K562 (cell line): ENCODE measurements at regions not wholly inside any gene's neighbourhood (a gene's known extent, or its start where the extent isn't known, plus 50 kb on each side); places are given as distances from the start of the nearest gene placed in this dataset.

Source experiments
- ATAC-seq: fragments of 200-7000 bp; cut with Tn5 transposase; 3 replicates; pipeline ENCODE4 v1.9.1; 2020; ENCODE audit warnings: moderate library complexity
- BruUV-seq: library from RNA; stranded (reverse); fragments of 400-500 nt; replicated peaks from 2 replicates; lab custom pipeline; 2021; lab: Mats Ljungman, UMichigan
- CTCF ChIA-PET: fragments of 300-600 bp; formaldehyde crosslinking; extraction: SDS; loops from one replicate; lab custom pipeline; 2021; ENCODE audit warnings: low intra/inter-chr PET ratio; lab: Yijun Ruan, JAX
- POLR2A ChIA-PET: fragments of 300-600, 350-650 bp; sonication (Branson Sonifier 250); formaldehyde crosslinking; extraction: SDS; loops from one replicate; lab custom pipeline; 2021; ENCODE audit warnings: antibody characterized with exemption, inconsistent platforms; lab: Yijun Ruan, JAX
- DNase-seq, 4 experiments: peaks; one replicate each; pipeline versions ENCODE4 v3.0.0 to v3.0.0-alpha.2; 2011 to 2018; ENCODE audit warnings: low spot score in 3 of 4, mixed read lengths in 3 of 4; ENCODE audit errors: extremely low read depth in 1 of 4
- FAIRE-seq: peaks from 2 replicates; lab custom pipeline; 2011; peaks lifted over from hg19 to GRCh38; lab: Jason Lieb, UNC
- H2AFZ ChIP-seq: 2 replicates; pipeline ENCODE4 v1.6.0; 2011; ENCODE audit warnings: low read depth, low read length, control low read depth, inconsistent platforms
- H3K27ac ChIP-seq: fragments of 200-600 bp; 3 replicates; pipeline ENCODE4 v1.8.0; 2011; ENCODE audit warnings: low read depth, mild to moderate bottlenecking, control low read depth, inconsistent platforms, low read length, moderate library complexity, mixed read lengths; ENCODE audit errors: extremely low read depth
- H3K27me3 ChIP-seq, 2 experiments: fragments of 300-600 bp in 1 of 2; 2 replicates in 1 of 2; 3 replicates in 1 of 2; pipeline versions ENCODE4 v1.6.0 to v1.8.0; 2011; ENCODE audit warnings: inconsistent platforms in 2 of 2, low read length in 2 of 2, mild to moderate bottlenecking in 1 of 2, mixed read lengths in 1 of 2, moderate library complexity in 1 of 2; ENCODE audit not compliant: control insufficient read depth in 2 of 2, insufficient read depth in 2 of 2
- H3K36me3 ChIP-seq: fragments of 300-600 bp; 3 replicates; pipeline ENCODE4 v1.8.0; 2011; ENCODE audit warnings: mild to moderate bottlenecking, low read length, inconsistent platforms; ENCODE audit not compliant: control insufficient read depth, insufficient read depth
- H3K4me1 ChIP-seq, 2 experiments: fragments of 200-600 bp in 1 of 2; replicated peaks in 1 of 2; 2 replicates in 1 of 2; 3 replicates in 1 of 2; pipeline versions ENCODE4 v1.5.1 to v1.8.0; 2011; ENCODE audit warnings: inconsistent platforms in 2 of 2, low read length in 2 of 2, mild to moderate bottlenecking in 1 of 2, mixed read lengths in 1 of 2, moderate library complexity in 1 of 2; ENCODE audit not compliant: control insufficient read depth in 2 of 2, insufficient read depth in 2 of 2
- H3K4me2 ChIP-seq: 2 replicates; pipeline ENCODE4 v1.6.1; 2011; ENCODE audit warnings: low read length, control low read depth, inconsistent platforms, mixed read lengths; ENCODE audit not compliant: insufficient read depth
- H3K4me3 ChIP-seq: fragments of 200-600 bp; sonication (generic), shearing (Covaris generic); 2 replicates; pipeline ENCODE4 v1.5.1; 2016; ENCODE audit warnings: control low read depth, inconsistent platforms
- H3K79me2 ChIP-seq: fragments of 200-600 bp; 3 replicates; pipeline ENCODE4 v1.8.0; 2011; ENCODE audit warnings: low read length, inconsistent platforms; ENCODE audit not compliant: control insufficient read depth, insufficient read depth
- H3K9ac ChIP-seq, 2 experiments: 2 replicates each; pipeline versions ENCODE4 v1.6.0 to v1.6.1; 2011; ENCODE audit warnings: low read depth in 2 of 2, low read length in 2 of 2, control low read depth in 1 of 2, inconsistent platforms in 1 of 2, mild to moderate bottlenecking in 1 of 2, mixed read lengths in 1 of 2; ENCODE audit not compliant: insufficient read depth in 1 of 2
- H3K9me1 ChIP-seq: one replicate; pipeline ENCODE4 v1.6.0; 2011; ENCODE audit warnings: inconsistent platforms, mild to moderate bottlenecking, low read length, moderate library complexity; ENCODE audit not compliant: control insufficient read depth, insufficient read depth
- H3K9me3 ChIP-seq: replicated peaks from 2 replicates; pipeline ENCODE4 v1.5.1; 2011; ENCODE audit warnings: low read depth, low read length, inconsistent platforms; ENCODE audit not compliant: control insufficient read depth, insufficient read depth
- H4K20me1 ChIP-seq: replicated peaks from 2 replicates; pipeline ENCODE4 v1.6.1; 2011; ENCODE audit warnings: low read length, inconsistent platforms, mixed read lengths; ENCODE audit not compliant: control insufficient read depth, insufficient read depth
- C11orf30 ChIP-seq: fragments of 450-650 bp; IDR thresholded peaks from 2 replicates; pipeline ENCODE4 v1.6.1; 2016; ENCODE audit warnings: low read depth, mild to moderate bottlenecking
- ETV6 ChIP-seq, 3 experiments: fragments of 150-350 bp in 1 of 3; sonication (generic) in 1 of 3; formaldehyde crosslinking in 1 of 3; IDR thresholded peaks; 2 replicates each; pipeline versions ENCODE4 v1.6.1 to v1.8.0; 2014 to 2022; ENCODE audit warnings: borderline replicate concordance in 2 of 3, low read depth in 2 of 3, antibody characterized with exemption in 1 of 3, low read length in 1 of 3, mild to moderate bottlenecking in 1 of 3, missing genetic modification reagents in 1 of 3
- KDM4B ChIP-seq, 2 experiments: fragments of 450-650 bp in 1 of 2; sonication (generic) in 1 of 2; IDR thresholded peaks; 2 replicates each; pipeline ENCODE4 v1.6.1; 2016 to 2017; ENCODE audit warnings: borderline replicate concordance in 2 of 2, antibody characterized with exemption in 1 of 2, low read depth in 1 of 2, mild to moderate bottlenecking in 1 of 2
- TAL1 ChIP-seq: fragments of 450-650 bp; IDR thresholded peaks from 2 replicates; pipeline ENCODE4 v1.6.1; 2016; ENCODE audit warnings: mild to moderate bottlenecking
- XRCC3 ChIP-seq: fragments of 450-650 bp; IDR thresholded peaks from 2 replicates; pipeline ENCODE4 v1.6.1; 2017; ENCODE audit warnings: mild to moderate bottlenecking, moderate library complexity
- ZNF133 ChIP-seq: fragments of 250-450 bp; sonication (Bioruptor Pico); IDR thresholded peaks from 2 replicates; pipeline ENCODE4 v1.4.0; 2020; ENCODE audit warnings: mild to moderate bottlenecking
- WGBS: fragments of 100-300 bp; shearing (Covaris generic); methylation state at CpG from one replicate; pipeline ENCODE4 v1.1.6; 2016; ENCODE audit warnings: low coverage, mixed read lengths; ENCODE audit not compliant: insufficient coverage; ENCODE audit errors: missing lambda C conversion rate; 5-methylcytosine and 5-hydroxymethylcytosine counted together
- in situ Hi-C: fragments of 300-500 bp; cut with MboI; formaldehyde crosslinking; loops from 4 replicates; pipeline ENCODE4 v1.15.0; 2018; ENCODE audit warnings: inconsistent platforms, mixed read lengths
- intact Hi-C: fragments of 100-400 bp; cut with micrococcal nuclease; formaldehyde crosslinking; loops from 2 replicates; pipeline ENCODE4 v1.14.2; 2022
- TF ChIP-seq, protein P1 (sequence below): fragments of 250-450 bp; sonication (Bioruptor Pico); IDR thresholded peaks from 2 replicates; pipeline ENCODE4 v1.8.0; 2021; ENCODE audit warnings: moderate library complexity, mild to moderate bottlenecking, inconsistent platforms

DNA sequence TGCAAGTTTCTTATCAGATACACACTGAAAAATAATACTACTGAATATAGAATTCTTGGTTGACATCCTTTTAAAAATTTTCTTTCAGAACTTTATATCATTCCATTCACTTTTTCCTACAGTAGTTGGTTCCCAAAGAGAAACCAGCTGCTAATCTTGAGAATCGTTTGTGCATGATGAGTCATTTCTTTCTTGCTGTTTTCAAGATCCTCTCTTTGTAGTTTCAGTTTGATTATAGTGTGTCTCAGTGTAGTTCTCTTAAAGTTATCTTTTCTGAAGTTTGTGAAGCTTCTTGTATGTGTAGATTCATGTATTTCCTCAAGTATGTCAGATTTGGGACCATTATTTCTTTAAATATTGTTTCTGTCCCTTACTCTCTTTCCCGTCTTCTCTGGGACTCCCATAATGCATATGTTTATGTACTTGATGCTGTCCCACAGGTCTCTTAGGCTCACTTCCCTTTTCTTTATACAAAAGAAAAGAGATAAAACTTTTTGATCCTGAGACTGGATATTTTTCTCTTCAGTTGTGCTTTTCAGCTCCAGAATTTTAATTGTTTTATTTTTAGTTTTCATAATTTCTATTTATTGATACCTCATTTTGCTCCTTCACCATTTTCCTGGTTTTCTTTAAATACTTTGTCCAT is 801.0 kb downstream of the TDRD15 start:
- FAIRE-seq (no peak), DNase-seq (no peak)
- no peaks in the 10 kb centered on the region for H3K9me3 ChIP-seq
- TF ChIP-seq ZNF133 (CRISPR knock-in tag) (no peak), TAL1 (no peak), ETV6 (IDR thresholded peaks at IDR 0.05; ENCODE audit: borderline replicate concordance in 1 of 2, low read depth in 2 of 2, low read length in 1 of 2) (no peak), ETV6 (CRISPR knock-in tag; IDR thresholded peaks at IDR 0.05; ENCODE audit: borderline replicate concordance) (no peak), XRCC3 (no peak), KDM4B (IDR thresholded peaks at IDR 0.05; ENCODE audit: borderline replicate concordance in 2 of 2, low read depth in 1 of 2) (no peak), C11orf30 (no peak)
- TF ChIP-seq, protein P1, sequence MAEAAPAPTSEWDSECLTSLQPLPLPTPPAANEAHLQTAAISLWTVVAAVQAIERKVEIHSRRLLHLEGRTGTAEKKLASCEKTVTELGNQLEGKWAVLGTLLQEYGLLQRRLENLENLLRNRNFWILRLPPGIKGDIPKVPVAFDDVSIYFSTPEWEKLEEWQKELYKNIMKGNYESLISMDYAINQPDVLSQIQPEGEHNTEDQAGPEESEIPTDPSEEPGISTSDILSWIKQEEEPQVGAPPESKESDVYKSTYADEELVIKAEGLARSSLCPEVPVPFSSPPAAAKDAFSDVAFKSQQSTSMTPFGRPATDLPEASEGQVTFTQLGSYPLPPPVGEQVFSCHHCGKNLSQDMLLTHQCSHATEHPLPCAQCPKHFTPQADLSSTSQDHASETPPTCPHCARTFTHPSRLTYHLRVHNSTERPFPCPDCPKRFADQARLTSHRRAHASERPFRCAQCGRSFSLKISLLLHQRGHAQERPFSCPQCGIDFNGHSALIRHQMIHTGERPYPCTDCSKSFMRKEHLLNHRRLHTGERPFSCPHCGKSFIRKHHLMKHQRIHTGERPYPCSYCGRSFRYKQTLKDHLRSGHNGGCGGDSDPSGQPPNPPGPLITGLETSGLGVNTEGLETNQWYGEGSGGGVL (CRISPR knock-in tag), result no peak
- TF ChIP-seq, all 486 proteins: peak for 0
- no peaks in the 10 kb centered on the region for H3K27me3 ChIP-seq
- H3K36me3 ChIP-seq, result no peaks in the 10 kb centered on the region
- in situ Hi-C loops, result no loop called here
- H3K4me2 ChIP-seq, result no peak overlapping the region
- POLR2A ChIA-PET, result no interaction called here
- WGBS, result 0% methylated on average over 2 of the region's 2 CpGs
- no peak overlapping the region for H3K9ac ChIP-seq
- H3K27ac ChIP-seq, result no peak overlapping the region
- BruUV-seq, result no TSS peak
- H3K4me1 ChIP-seq, result no peaks in the 10 kb centered on the region
- H4K20me1 ChIP-seq, result no peaks in the 10 kb centered on the region
- ATAC-seq, result no peak
- no peak overlapping the region for H3K4me3 ChIP-seq
- intact Hi-C loops, result no loop called here
- no peaks in the 10 kb centered on the region for H3K79me2 ChIP-seq
- CTCF ChIA-PET, result no interaction called here
- H3K9me1 ChIP-seq, result no peaks in the 10 kb centered on the region
- no peak overlapping the region for H2AFZ ChIP-seq
